Testis (tissue), 2 donors: ENCODE measurements at regions not wholly inside any gene's neighbourhood (a gene's known extent, or its start where the extent isn't known, plus 50 kb on each side); places are given as distances from the start of the nearest gene placed in this dataset.

Experiments
- CTCF ChIP-seq, 3 experiments: fragments of 450-650 bp in 2 of 3; fragments of 200-600 bp in 1 of 3; sonication (generic) in 1 of 3; IDR thresholded peaks; one replicate each; pipeline ENCODE4 v1.5.1; 2016 to 2019; ENCODE audit warnings: antibody characterized with exemption in 3 of 3, mild to moderate bottlenecking in 2 of 3, moderate library complexity in 1 of 3
- POLR2A ChIP-seq: fragments of 450-650 bp; IDR thresholded peaks from one replicate; pipeline ENCODE4 v1.6.1; 2017; ENCODE audit warnings: antibody characterized with exemption, mild to moderate bottlenecking, moderate library complexity

GRCh38 chr4:10736266-10736665 lies 51.7 kb upstream of the CLNK start:
- TF ChIP-seq CTCF (IDR thresholded peaks at IDR 0.05): no peak
- no peak for TF ChIP-seq POLR2A
